LNCAP (cell line): ENCODE measurements at regions not wholly inside any gene's neighbourhood (a gene's known extent, or its start where the extent isn't known, plus 50 kb on each side); places are given as distances from the start of the nearest gene placed in this dataset.

ENCODE experiments used
- CTCF ChIP-seq: fragments of 450-650 bp; IDR thresholded peaks from 2 replicates; pipeline ENCODE4 v1.5.1; 2017; ENCODE audit warnings: mild to moderate bottlenecking

GRCh38 chr21:28745131-28746016 is 247.3 kb downstream of the LTN1 start:
- peak; percentile 77 for TF ChIP-seq CTCF

- TF ChIP-seq CTCF = no peak
Observed at GRCh38 chr21:28743723-28744122, 249.0 kb downstream of the LTN1 start.

GRCh38 chr21:28742527-28742926 is 250.2 kb downstream of the LTN1 start:
- TF ChIP-seq CTCF = peak; percentile 49; the same call in 1 of the 2 replicates

GRCh38 chr21:28740125-28740524 is 252.6 kb downstream of the LTN1 start:
- no peak for TF ChIP-seq CTCF

- TF ChIP-seq CTCF = no peak
Observed at GRCh38 chr21:28738882-28739281, 253.8 kb downstream of the LTN1 start.

GRCh38 chr21:28738420-28738704 is 254.3 kb downstream of the LTN1 start:
- TF ChIP-seq CTCF = no peak

- no peak for TF ChIP-seq CTCF
Observed at GRCh38 chr21:28737674-28738419, 254.8 kb downstream of the LTN1 start.
